Activated CD4-positive, alpha-beta memory T cell treated with anti-CD3 and anti-CD28 coated beads, Interleukin-2, amount 10 ng/mL, durations not matched to agents 7 days and 5 days (primary cell): ENCODE measurements at regions not wholly inside any gene's neighbourhood (a gene's known extent, or its start where the extent isn't known, plus 50 kb on each side); places are given as distances from the start of the nearest gene placed in this dataset.

Source experiments
- CTCF ChIA-PET: fragments of 350-600 bp; sonication (Branson Sonifier 250); formaldehyde crosslinking; loops from one replicate; lab custom pipeline; 2021; ENCODE audit warnings: antibody characterized with exemption, inconsistent platforms; lab: Charles Lee
- POLR2A ChIA-PET: fragments of 350-600 bp; sonication (Branson Sonifier 250); formaldehyde crosslinking; loops from one replicate; lab custom pipeline; 2021; ENCODE audit warnings: antibody characterized with exemption; lab: Charles Lee
- DNase-seq: peaks from one replicate; pipeline ENCODE4 v3.0.0-alpha.2; 2020
- H3K27ac Mint-ChIP-seq: one replicate; pipeline ENCODE4 v1.8.0; 2021; ENCODE audit warnings: mild to moderate bottlenecking, mixed read lengths
- H3K27me3 Mint-ChIP-seq: one replicate; pipeline ENCODE4 v1.8.0; 2021; ENCODE audit warnings: mixed read lengths
- H3K36me3 Mint-ChIP-seq: one replicate; pipeline ENCODE4 v1.8.0; 2021; ENCODE audit warnings: low read depth, mixed read lengths
- H3K4me1 Mint-ChIP-seq: one replicate; pipeline ENCODE4 v1.8.0; 2021; ENCODE audit warnings: mixed read lengths
- H3K4me3 Mint-ChIP-seq: one replicate; pipeline ENCODE4 v1.8.0; 2021; ENCODE audit warnings: mild to moderate bottlenecking, mixed read lengths
- H3K9me3 Mint-ChIP-seq: one replicate; pipeline ENCODE4 v1.8.0; 2021; ENCODE audit warnings: mixed read lengths

DNA sequence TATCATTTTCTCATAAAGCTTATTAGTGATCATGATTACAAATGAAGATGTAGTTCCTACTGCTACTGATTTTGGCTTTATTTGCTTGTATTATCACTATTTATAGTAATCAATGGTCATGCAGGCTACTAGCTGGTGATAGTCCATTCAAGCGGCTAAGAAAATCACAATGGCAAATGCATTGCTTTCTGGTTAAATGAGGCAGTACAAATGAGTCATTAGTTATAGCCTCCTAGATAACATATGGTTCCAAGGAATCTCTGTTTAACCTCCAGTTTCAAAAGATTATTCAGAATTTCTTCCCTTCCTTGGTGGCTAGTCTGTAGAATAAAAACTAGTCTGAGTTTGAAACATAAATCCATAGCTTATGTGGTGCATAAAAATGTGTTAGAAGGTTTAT is 141.3 kb upstream of the HTR2A start:
- H3K9me3 Mint-ChIP-seq = no peaks in the 10 kb centered on the region
- H3K27ac Mint-ChIP-seq = no peak overlapping the region
- H3K4me1 Mint-ChIP-seq = no peaks in the 10 kb centered on the region
- CTCF ChIA-PET = no interaction called here
- H3K36me3 Mint-ChIP-seq = no peaks in the 10 kb centered on the region
- no peak overlapping the region for H3K4me3 Mint-ChIP-seq
- POLR2A ChIA-PET = no interaction called here
- DNase-seq = no peak
- peaks cover 4% of the 10 kb centered on the region for H3K27me3 Mint-ChIP-seq

DNA sequence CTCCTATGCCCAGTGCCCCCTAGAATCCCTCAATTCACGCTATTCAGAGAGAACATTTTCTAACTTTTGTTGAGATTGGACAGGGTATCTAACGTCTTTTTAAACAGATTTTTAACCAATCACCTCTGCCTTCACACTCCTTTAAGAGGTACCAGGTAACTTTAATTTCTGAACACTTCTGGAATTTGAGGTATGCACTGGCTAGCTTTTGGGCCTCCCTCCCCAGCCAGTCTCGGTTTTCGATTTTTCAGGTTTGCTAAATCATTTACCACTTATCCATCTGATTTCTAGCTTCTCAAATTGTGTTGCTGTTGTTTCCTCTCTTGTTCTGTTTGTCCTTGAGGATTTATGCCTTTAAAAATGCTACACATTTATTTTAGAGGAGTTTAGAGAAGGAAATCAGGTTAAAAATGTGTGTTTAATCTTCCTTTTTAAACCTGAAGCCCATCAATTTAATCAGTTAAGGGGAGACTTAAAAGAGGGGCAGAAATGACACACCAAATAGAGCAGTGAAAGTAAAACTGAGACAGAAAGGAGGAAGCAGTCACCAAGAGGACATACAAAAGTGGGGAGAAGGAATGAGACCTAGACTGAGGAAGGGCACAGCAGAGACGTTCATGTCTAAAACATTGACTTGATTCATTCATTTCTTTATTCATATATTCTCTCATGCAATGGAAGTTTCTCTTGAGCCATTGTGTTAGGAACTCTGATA is 139.6 kb upstream of the HTR2A start:
- Mint-ChIP-seq H3K4me1 (no peaks in the 10 kb centered on the region), H3K27me3 (peaks cover 4% of the 10 kb centered on the region), H3K9me3 (no peaks in the 10 kb centered on the region), H3K27ac (no peak overlapping the region), H3K36me3 (no peaks in the 10 kb centered on the region), H3K4me3 (no peak overlapping the region)
- no peak for DNase-seq
- POLR2A ChIA-PET = no interaction called here
- CTCF ChIA-PET = no interaction called here

DNA sequence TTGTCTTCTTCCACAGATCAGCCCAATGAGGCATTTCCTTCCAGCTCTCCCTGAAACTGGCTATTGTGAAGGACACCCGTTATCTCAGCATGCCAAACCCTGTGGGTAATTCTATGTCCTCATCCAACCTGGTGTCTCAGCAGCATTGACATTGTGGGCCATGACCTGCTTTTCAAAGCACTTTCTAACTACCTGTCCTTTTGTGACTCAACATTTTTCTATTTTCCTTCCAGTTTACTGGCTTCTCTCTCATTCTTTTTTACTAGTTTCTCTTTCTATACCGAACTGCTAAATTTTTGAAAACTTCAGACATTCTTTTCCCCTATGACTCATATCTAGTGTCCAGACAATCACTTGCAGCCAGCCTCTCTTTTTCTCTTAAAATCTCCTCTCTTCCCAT is 136.4 kb upstream of the HTR2A start:
- ChIA-PET CTCF (no interaction called here), POLR2A (no interaction called here)
- no peaks in the 10 kb centered on the region for H3K36me3 Mint-ChIP-seq
- no peak overlapping the region for H3K27ac Mint-ChIP-seq
- DNase-seq = no peak
- no peaks in the 10 kb centered on the region for H3K9me3 Mint-ChIP-seq
- no peaks in the 10 kb centered on the region for H3K27me3 Mint-ChIP-seq
- H3K4me3 Mint-ChIP-seq = no peak overlapping the region
- no peaks in the 10 kb centered on the region for H3K4me1 Mint-ChIP-seq

DNA sequence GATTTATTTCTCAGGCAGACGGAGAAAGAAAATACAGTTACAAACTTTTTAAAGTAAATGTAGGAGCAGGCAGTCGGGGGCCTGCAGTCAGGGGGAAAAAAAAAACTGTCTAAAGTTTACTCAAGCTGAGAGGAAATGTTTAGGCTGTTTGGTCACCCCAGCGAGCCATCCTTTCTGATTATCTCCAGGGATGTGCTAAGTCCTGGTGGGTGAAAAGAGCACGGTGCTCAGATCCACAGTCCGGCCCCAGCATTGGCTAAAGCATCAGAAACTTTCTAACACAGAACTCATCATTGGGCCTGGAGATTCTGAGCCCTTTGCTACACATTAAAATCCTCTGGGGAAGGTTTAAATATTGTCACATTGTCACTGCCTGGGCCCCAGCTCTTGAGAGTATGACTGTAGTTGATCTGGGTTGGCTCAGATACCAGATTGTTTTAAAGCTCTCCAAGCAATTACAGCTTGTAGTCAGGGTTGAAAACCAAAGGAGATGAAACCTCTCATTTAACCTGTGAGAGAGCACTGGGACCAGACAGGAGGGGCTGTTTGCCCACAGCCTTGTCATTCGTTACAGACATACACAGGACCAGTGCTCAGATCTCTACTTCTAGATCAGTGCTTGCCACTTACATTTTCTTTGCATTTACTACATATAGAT is 131.1 kb upstream of the HTR2A start:
- H3K27me3 Mint-ChIP-seq = no peaks in the 10 kb centered on the region
- no peak overlapping the region for H3K27ac Mint-ChIP-seq
- no peaks in the 10 kb centered on the region for H3K4me1 Mint-ChIP-seq
- CTCF ChIA-PET = no interaction called here
- no peaks in the 10 kb centered on the region for H3K9me3 Mint-ChIP-seq
- POLR2A ChIA-PET = no interaction called here
- H3K4me3 Mint-ChIP-seq = no peak overlapping the region
- DNase-seq = no peak
- H3K36me3 Mint-ChIP-seq = no peaks in the 10 kb centered on the region

DNA sequence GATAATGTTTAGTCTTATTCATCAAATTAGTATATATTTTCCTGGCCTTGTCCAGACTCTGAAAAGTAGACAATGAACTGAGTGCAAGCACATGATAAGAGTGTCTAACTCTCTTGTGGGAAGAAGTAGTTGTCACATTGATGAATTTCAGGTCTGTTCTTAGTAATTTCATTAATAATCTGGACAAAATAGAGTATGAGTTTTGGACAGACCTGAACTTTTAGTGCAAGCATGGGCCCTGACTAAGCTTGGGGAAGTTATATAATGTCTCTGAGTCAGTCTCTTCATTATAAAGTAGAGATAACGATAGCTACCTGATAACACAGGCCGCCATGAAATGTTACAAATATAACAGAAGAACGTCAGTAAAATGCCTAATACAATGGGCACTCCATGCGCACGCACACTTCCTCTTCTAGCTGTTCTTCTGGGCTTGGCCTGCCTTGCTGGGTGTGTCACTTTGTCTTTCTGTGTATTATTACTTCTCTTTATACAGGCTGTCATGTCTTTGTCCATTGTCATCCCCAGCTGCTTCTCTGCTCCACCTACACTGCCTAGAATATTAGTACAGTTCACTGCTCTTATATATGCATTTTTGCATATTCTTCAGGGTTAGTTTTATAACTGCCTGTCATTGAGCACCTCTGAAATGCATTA is 129.1 kb upstream of the HTR2A start:
- Mint-ChIP-seq H3K27ac (no peak overlapping the region), H3K4me3 (no peak overlapping the region), H3K4me1 (no peaks in the 10 kb centered on the region), H3K36me3 (no peaks in the 10 kb centered on the region), H3K9me3 (no peaks in the 10 kb centered on the region), H3K27me3 (no peaks in the 10 kb centered on the region)
- POLR2A ChIA-PET = no interaction called here
- CTCF ChIA-PET = no interaction called here
- DNase-seq = no peak

DNA sequence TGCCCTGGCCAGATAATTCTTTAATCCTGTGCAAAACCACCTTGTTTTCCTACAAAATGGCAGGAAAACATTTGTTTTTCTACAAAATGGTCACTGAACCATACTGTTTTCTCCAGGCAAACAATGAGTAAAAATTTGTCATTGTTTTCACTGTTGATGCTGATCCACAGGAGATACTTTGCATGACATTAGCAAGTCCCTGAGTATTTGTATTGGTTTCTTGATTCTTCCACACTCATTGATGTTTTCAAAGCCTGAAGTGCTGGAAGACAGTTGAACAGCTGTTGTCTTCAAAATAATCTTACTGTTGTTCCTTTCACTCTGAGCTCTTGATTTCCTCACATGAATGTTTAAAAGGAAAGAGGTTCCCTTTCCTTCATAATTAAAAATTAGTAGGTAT is 123.1 kb upstream of the HTR2A start:
- H3K9me3 Mint-ChIP-seq = no peaks in the 10 kb centered on the region
- DNase-seq = no peak
- no peaks in the 10 kb centered on the region for H3K27me3 Mint-ChIP-seq
- H3K27ac Mint-ChIP-seq = no peak overlapping the region
- POLR2A ChIA-PET = no interaction called here
- H3K4me1 Mint-ChIP-seq = no peaks in the 10 kb centered on the region
- no peaks in the 10 kb centered on the region for H3K36me3 Mint-ChIP-seq
- CTCF ChIA-PET = no interaction called here
- no peak overlapping the region for H3K4me3 Mint-ChIP-seq

DNA sequence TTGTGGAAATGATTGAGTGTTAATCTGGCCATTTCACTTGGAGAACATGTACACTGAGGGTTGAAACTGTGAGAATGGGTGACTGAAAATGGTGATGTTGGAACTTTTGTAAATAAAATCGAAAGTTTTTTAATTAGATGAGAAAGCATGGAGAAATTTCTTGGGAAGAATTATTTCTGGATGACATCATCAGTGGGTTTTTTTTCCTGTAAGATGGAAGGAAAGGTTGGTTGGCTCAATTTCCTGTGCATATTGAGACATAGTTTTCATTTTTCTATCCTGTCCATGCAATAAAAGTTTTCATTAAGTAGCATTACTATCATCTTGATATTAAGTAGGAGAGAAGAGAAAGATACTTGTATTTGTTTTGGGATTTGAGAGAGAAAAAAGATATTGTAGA is 120.6 kb upstream of the HTR2A start:
- POLR2A ChIA-PET = no interaction called here
- H3K9me3 Mint-ChIP-seq = no peaks in the 10 kb centered on the region
- no peak overlapping the region for H3K4me3 Mint-ChIP-seq
- H3K36me3 Mint-ChIP-seq = no peaks in the 10 kb centered on the region
- no peak overlapping the region for H3K27ac Mint-ChIP-seq
- no peak for DNase-seq
- H3K4me1 Mint-ChIP-seq = no peaks in the 10 kb centered on the region
- CTCF ChIA-PET = no interaction called here
- H3K27me3 Mint-ChIP-seq = no peaks in the 10 kb centered on the region

DNA sequence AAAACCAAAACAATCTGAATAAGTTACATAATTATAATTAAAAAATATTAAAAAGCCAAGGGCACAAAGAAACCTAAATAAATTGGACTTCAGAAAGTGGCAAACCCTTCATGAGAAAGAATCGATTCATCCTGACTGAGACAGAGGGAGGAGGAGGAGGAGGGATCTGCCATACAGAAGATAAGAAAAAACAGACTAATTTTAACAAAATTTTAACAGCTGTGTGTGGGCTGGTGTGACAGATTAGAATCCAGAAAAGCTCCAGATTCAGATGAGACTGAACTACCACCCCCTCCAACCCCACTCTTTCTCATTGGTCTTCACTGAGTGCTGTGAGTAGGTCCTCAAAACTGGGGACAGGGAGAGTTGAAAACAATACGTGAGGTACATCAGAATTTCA is 111.5 kb upstream of the HTR2A start:
- no peaks in the 10 kb centered on the region for H3K27me3 Mint-ChIP-seq
- H3K27ac Mint-ChIP-seq = no peak overlapping the region
- DNase-seq = no peak
- no peaks in the 10 kb centered on the region for H3K9me3 Mint-ChIP-seq
- CTCF ChIA-PET = no interaction called here
- POLR2A ChIA-PET = no interaction called here
- H3K4me3 Mint-ChIP-seq = no peak overlapping the region
- H3K36me3 Mint-ChIP-seq = no peaks in the 10 kb centered on the region
- H3K4me1 Mint-ChIP-seq = no peaks in the 10 kb centered on the region

DNA sequence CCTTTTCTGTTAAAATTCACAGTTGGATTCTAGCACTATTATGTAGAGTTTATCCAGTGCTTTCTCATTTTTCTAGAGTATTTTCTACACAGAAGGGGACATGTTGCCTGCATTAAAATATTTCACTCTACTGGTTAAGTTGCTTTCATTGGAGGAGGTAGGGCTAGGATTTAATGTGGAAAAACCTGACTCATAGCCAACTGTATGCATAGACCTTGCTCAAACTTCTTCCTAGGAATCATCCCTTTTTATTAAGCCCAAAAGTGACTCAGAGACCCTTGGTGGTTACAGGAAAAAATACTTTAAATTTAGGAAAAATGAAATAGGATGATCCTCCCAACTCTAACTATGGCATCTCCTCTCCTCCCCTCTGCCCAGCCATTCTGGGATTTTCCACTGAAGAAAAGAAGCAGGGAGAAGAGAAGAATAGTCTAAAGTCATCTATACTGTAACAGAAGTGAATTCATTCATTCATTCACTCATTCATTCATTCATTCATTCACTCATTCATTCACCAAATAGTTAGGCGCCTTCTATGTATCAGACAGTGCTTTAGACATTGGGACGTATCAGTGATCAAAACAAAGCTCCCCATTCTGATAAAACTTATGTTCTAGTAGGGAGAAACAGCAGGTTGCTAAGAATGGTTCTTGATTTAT is 109.0 kb upstream of the HTR2A start:
- Mint-ChIP-seq H3K27ac (no peak overlapping the region), H3K4me3 (no peak overlapping the region), H3K36me3 (no peaks in the 10 kb centered on the region), H3K9me3 (no peaks in the 10 kb centered on the region), H3K27me3 (no peaks in the 10 kb centered on the region), H3K4me1 (no peaks in the 10 kb centered on the region)
- ChIA-PET CTCF (no interaction called here), POLR2A (no interaction called here)
- no peak for DNase-seq

DNA sequence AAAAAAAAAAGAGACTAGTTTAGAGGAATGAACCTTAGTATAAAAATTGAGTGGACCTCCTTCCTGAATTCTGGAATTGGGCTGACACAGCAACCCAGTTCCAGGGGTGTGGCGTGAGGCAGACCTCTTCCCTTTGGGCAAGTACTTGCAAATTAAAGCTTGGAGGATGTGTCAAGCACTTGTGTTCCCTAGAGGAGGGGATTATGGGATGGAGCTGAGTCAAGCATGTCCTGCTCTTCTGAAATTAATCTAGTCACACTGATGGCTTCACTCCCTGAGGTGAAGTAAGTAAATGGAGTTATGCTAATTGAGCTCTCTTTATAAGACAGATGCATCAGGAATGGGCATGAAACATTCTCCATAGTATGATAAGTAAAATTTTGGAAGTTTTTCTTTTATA is 107.7 kb upstream of the HTR2A start:
- ChIA-PET POLR2A (no interaction called here), CTCF (no interaction called here)
- no peak for DNase-seq
- H3K27ac Mint-ChIP-seq = no peak overlapping the region
- H3K9me3 Mint-ChIP-seq = no peaks in the 10 kb centered on the region
- H3K4me3 Mint-ChIP-seq = no peak overlapping the region
- H3K27me3 Mint-ChIP-seq = no peaks in the 10 kb centered on the region
- H3K4me1 Mint-ChIP-seq = no peaks in the 10 kb centered on the region
- no peaks in the 10 kb centered on the region for H3K36me3 Mint-ChIP-seq

DNA sequence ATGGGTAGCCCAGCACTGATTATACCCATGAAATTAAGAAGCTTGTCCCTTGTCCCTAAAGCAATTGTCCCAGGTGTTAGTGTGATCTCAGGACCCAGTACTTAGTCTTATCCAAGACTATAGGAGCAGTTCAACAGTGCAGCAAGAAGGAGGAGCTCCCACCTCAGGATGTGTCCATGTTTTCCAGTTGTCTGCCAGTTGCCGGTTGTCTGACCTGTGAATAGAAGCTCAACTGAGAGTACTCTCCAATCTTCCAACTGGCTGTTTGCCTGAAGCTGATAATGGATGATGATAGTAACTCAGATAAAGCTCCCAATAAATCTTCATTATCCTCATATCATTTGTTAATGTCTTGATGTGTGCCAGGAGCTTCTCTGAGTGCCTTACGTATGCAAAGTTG is 107.2 kb upstream of the HTR2A start:
- Mint-ChIP-seq H3K36me3 (no peaks in the 10 kb centered on the region), H3K27me3 (peaks cover 2% of the 10 kb centered on the region), H3K9me3 (no peaks in the 10 kb centered on the region), H3K27ac (no peak overlapping the region), H3K4me1 (no peaks in the 10 kb centered on the region), H3K4me3 (no peak overlapping the region)
- ChIA-PET CTCF (no interaction called here), POLR2A (no interaction called here)
- no peak for DNase-seq

DNA sequence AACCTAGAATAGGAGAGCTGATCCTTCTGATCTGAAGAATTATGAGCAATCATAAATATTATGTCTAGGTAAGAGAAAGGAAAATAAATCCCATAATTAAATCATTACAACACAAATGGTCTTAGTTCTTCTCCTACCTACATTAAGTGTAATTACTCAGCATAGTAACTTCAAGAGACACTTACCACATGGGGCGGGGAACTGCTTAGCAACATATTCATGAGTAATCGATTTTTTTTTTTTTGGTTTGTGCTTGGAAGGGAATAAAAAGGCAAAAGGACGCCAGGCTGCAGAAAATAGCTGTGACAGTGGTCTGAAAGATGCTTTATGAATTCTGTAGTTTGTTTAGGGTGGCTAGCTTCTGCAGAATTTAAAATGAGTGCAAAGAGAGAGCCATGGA is 103.3 kb upstream of the HTR2A start:
- CTCF ChIA-PET = no interaction called here
- no peaks in the 10 kb centered on the region for H3K9me3 Mint-ChIP-seq
- DNase-seq = no peak
- H3K27me3 Mint-ChIP-seq = peaks cover 3% of the 10 kb centered on the region
- POLR2A ChIA-PET = no interaction called here
- H3K4me1 Mint-ChIP-seq = no peaks in the 10 kb centered on the region
- no peak overlapping the region for H3K27ac Mint-ChIP-seq
- H3K36me3 Mint-ChIP-seq = no peaks in the 10 kb centered on the region
- H3K4me3 Mint-ChIP-seq = no peak overlapping the region

DNA sequence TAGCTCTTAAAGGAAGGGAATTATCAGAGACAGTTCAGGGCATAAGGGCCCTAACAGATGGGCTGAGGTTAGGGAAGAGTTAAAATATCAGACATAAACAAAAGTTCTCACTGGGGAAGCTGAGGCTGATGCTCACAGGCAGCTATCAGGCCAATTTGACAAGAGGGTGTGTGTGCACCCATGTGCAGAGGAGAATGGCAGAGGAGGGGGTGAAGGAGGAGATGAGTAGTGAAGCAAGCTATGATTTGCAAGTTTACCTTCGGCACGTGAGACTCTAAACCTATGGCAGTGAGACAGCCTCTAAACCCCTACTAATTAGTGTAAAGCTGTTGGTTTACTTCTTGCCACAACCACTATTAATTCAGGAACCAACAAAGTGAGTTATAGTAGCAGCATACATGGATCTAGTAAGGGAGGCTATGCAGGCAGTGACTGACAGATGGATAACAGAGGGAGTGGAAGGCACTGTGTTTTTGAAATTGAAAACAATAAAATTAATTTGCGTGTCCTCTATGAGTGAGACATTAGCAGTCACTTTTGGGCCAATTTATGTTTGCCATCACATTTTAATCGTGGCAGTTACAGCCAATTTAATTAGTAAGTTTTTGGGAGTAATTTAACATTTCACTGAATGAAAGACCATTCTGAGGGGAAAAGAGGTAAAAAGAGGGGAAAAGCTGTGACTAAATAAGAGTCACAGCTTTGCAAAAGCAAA is 99.6 kb upstream of the HTR2A start:
- ChIA-PET POLR2A (no interaction called here), CTCF (interaction anchor here (0.9 kb wide), 1 partner anchor 16 kb away, joined by 4 read pairs; no protein-coding TSS in a partner anchor)
- H3K4me1 Mint-ChIP-seq = no peaks in the 10 kb centered on the region
- no peak overlapping the region for H3K27ac Mint-ChIP-seq
- no peak overlapping the region for H3K4me3 Mint-ChIP-seq
- no peak for DNase-seq
- no peaks in the 10 kb centered on the region for H3K9me3 Mint-ChIP-seq
- H3K36me3 Mint-ChIP-seq = no peaks in the 10 kb centered on the region
- peaks cover 3% of the 10 kb centered on the region for H3K27me3 Mint-ChIP-seq
